HepG2 (cell line): ENCODE measurements at regions not wholly inside any gene's neighbourhood (a gene's known extent, or its start where the extent isn't known, plus 50 kb on each side); places are given as distances from the start of the nearest gene placed in this dataset.
A peak's percentile ranks its signal among the peaks of the same experiment; 100 is the strongest.

Experiments used
- SALL1 ChIP-seq: sonication (generic); formaldehyde crosslinking; IDR thresholded peaks from 2 replicates; pipeline ENCODE4 v1.8.0; 2022; ENCODE audit warnings: mild to moderate bottlenecking, missing genetic modification reagents
- SPEN ChIP-seq: sonication (generic); formaldehyde crosslinking; IDR thresholded peaks from 2 replicates; pipeline ENCODE4 v1.5.1; 2020; ENCODE audit warnings: low read depth, mild to moderate bottlenecking, missing genetic modification reagents
- ZBTB33 ChIP-seq: sonication (generic); formaldehyde crosslinking; IDR thresholded peaks from 2 replicates; pipeline ENCODE4 v1.4.0; 2020; ENCODE audit warnings: missing genetic modification reagents
- ZBTB38 ChIP-seq: sonication (generic); formaldehyde crosslinking; IDR thresholded peaks from 2 replicates; pipeline ENCODE4 v1.5.1; 2020; ENCODE audit warnings: mild to moderate bottlenecking, missing genetic modification reagents
- ZBTB4 ChIP-seq: sonication (generic); formaldehyde crosslinking; IDR thresholded peaks from 2 replicates; pipeline ENCODE4 v1.4.0; 2020; ENCODE audit warnings: missing genetic modification reagents, mild to moderate bottlenecking, borderline replicate concordance
- ZNF407 ChIP-seq: sonication (generic); formaldehyde crosslinking; IDR thresholded peaks from one replicate; pipeline ENCODE4 v1.5.1; 2020; ENCODE audit warnings: mild to moderate bottlenecking, missing genetic modification reagents; ENCODE audit errors: not compliant biosample characterization

GRCh38 chr19:56919308-56919995 lies 78.9 kb upstream of the PEG3 start (continued):
- TF ChIP-seq ZBTB33 (CRISPR knock-in tag), result peak; percentile 69; the same call in 1 of the 2 replicates
- peak; percentile 20 for TF ChIP-seq ZNF407
- TF ChIP-seq SPEN, result peak; percentile 30; the same call in 1 of the 2 replicates
- peak; percentile 39; the same call in 1 of the 2 replicates for TF ChIP-seq SALL1 (CRISPR knock-in tag)
- TF ChIP-seq ZBTB4, result peak; percentile 58; the same call in 1 of the 2 replicates
- peak; percentile 98 for TF ChIP-seq ZBTB38 (CRISPR knock-in tag)
